ENCODE measurements at regions not wholly inside any gene's neighbourhood (a gene's known extent, or its start where the extent isn't known, plus 50 kb on each side); places are given as distances from the start of the nearest gene placed in this dataset.

GRCh38 chr15:29636140-29636539 is 186.1 kb downstream of the TJP1 start:
- Histone ChIP-seq H3K27me3 (no peaks in the 10 kb centered on the region), H3K27ac (no peak overlapping the region), H3K9me3 (ENCODE audit: low read depth) (no peaks in the 10 kb centered on the region), H3K36me3 (no peaks in the 10 kb centered on the region), H3K4me3 (no peak overlapping the region), H3K4me1 (ENCODE audit: low read depth) (no peaks in the 10 kb centered on the region)
- no peak for TF ChIP-seq CTCF (IDR thresholded peaks at IDR 0.05; ENCODE audit: low read depth, low read length)
- no peak for DNase-seq (ENCODE audit: low read depth in 1 of 2, low spot score in 1 of 2)

DNA sequence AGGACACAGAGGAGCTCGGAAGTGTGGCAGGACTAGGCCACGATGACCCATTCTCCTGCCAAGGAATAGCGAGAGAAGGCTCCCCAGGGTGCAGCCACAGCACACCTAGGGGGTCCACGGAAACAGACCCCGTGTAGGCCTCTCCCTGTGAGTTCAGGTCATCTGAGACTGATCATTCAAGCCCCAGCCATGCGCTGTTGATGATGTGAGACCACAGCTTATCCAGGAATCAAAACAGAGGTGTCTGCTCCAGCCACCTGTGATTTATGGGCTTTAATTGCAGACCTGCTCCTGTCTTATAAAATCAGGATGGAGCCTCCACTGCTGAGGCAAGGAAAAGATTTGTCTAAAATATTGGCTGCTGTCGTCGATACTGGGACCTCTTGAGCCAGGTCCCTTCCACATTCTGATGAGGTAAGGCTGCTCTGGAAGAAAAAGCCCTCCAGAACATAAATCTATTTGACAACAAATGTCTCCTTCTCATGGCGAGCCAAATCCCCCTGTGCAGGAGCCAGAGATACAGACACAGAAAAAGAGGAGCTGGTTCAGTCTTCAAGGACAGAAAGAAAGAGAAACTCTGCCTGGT is 186.7 kb downstream of the TJP1 start:
- H3K9me3 ChIP-seq (ENCODE audit: low read depth) = no peaks in the 10 kb centered on the region
- no peak for TF ChIP-seq CTCF (IDR thresholded peaks at IDR 0.05; ENCODE audit: low read depth, low read length)
- H3K4me3 ChIP-seq = no peak overlapping the region
- H3K27ac ChIP-seq = no peak overlapping the region
- H3K36me3 ChIP-seq = no peaks in the 10 kb centered on the region
- H3K27me3 ChIP-seq = no peaks in the 10 kb centered on the region
- no peaks in the 10 kb centered on the region for H3K4me1 ChIP-seq (ENCODE audit: low read depth)
- DNase-seq (ENCODE audit: low read depth in 1 of 2, low spot score in 1 of 2) = no peak

- Histone ChIP-seq H3K9me3 (ENCODE audit: low read depth) (no peaks in the 10 kb centered on the region), H3K27me3 (no peaks in the 10 kb centered on the region), H3K4me1 (ENCODE audit: low read depth) (no peaks in the 10 kb centered on the region), H3K27ac (no peak overlapping the region), H3K36me3 (no peaks in the 10 kb centered on the region), H3K4me3 (no peak overlapping the region)
- DNase-seq (ENCODE audit: low read depth in 1 of 2, low spot score in 1 of 2) = no peak
- no peak for TF ChIP-seq CTCF (IDR thresholded peaks at IDR 0.05; ENCODE audit: low read depth, low read length)
Measured at GRCh38 chr15:29633971-29634370, 188.3 kb downstream of the TJP1 start.

DNA sequence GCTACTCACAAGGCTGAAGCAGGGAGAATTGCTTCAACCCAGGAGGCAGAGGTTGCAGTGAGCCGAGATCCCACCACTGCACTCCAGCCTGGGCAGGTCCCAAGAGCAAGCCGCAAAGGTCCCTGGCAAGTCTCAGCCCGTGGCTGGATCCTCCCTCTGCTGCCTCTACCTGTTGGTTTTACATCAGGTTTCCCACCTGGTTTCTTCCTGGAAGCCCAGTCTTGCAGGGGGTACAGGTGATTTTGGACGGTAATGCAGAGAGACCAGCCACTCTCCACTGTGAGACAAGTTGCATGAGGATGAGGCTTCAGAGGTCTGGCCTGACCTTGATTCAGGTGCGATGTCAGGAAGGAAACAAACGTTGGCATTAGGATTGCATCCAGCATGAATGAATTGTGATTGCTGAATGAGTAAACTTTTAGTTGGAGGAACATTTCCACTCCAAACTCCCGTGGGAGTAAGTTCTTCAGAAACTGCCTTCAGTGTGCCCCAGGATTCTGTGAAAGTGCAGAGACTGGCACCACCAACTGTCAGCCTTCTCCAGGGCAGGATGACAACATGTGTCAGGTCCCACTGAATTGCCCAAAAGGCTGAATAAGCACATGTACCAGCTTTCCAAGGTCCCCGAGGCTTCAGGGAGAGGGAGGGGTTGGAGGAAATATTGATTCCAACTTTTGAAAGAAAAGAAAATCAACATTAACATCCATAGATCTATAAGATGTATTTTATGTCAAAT is 189.4 kb downstream of the TJP1 start:
- H3K27ac ChIP-seq = no peak overlapping the region
- DNase-seq (ENCODE audit: low read depth in 1 of 2, low spot score in 1 of 2) = no peak
- no peak overlapping the region for H3K4me3 ChIP-seq
- H3K9me3 ChIP-seq (ENCODE audit: low read depth) = no peaks in the 10 kb centered on the region
- no peaks in the 10 kb centered on the region for H3K4me1 ChIP-seq (ENCODE audit: low read depth)
- no peak for TF ChIP-seq CTCF (IDR thresholded peaks at IDR 0.05; ENCODE audit: low read depth, low read length)
- no peaks in the 10 kb centered on the region for H3K36me3 ChIP-seq
- H3K27me3 ChIP-seq = no peaks in the 10 kb centered on the region

DNA sequence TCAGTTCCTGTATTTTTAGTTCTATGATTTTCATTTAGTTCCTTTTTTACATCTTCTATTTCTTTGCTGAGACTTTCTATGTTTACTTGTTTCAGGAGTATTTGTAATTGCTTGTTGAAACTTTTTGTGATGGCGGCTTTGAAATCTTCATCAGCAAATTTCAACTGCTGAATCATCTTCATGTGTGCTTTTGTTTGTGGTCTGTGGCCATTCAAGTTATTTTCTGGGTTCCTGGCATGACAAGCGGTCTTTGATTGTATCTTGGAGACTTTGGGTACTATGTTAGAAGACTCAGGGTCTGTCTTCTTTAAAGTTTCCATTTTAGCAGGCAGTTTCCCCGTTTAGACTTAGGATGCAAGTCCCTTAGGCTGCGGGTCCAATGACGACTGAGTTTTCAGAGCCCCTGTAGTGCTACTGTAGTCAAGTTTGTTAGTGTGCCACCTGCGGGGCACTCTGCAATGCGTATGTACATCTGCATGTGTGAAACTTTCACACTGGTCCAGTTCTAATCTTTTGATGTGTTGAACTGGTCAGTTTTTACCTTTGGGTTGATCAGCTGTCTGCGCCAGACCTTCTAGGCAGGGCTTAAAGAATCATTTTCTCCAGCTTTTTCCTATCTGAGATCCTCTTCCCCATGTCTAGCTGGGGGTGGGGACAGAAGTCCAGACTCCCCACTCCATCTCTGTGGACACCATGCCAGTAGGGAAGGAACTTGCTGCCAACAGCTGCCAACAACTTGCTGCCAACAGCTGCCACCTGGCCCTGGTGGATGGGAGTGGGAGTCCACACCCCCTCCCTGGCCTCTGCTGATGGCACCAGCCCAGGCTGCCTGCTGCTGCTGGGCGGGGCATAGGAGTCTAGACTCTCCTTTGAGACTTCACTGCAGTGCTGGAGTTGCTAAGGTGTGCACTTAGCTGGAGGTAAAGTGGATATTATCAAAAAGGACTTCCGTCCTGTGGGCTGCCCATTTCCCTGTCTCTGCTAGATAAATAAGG is 190.9 kb downstream of the TJP1 start:
- Histone ChIP-seq H3K27me3 (no peaks in the 10 kb centered on the region), H3K27ac (no peak overlapping the region), H3K36me3 (no peaks in the 10 kb centered on the region), H3K4me1 (ENCODE audit: low read depth) (no peaks in the 10 kb centered on the region), H3K4me3 (no peak overlapping the region), H3K9me3 (ENCODE audit: low read depth) (no peaks in the 10 kb centered on the region)
- no peak for TF ChIP-seq CTCF (IDR thresholded peaks at IDR 0.05; ENCODE audit: low read depth, low read length)
- DNase-seq (ENCODE audit: low read depth in 1 of 2, low spot score in 1 of 2) = no peak

Data from cardiac muscle cell (in vitro differentiated cells and primary cell).